ENCODE measurements at regions not wholly inside any gene's neighbourhood (a gene's known extent, or its start where the extent isn't known, plus 50 kb on each side); places are given as distances from the start of the nearest gene placed in this dataset.

GRCh38 chr3:124640635-124641306 is 89.5 kb upstream of the UMPS start:
- TF ChIP-seq POLR2AphosphoS5 (IDR thresholded peaks at IDR 0.05; ENCODE audit: low read depth) (no peak), CTCF (IDR thresholded peaks at IDR 0.05; ENCODE audit: insufficient read depth, low read length) (no peak)
